ENCODE measurements at regions not wholly inside any gene's neighbourhood (a gene's known extent, or its start where the extent isn't known, plus 50 kb on each side); places are given as distances from the start of the nearest gene placed in this dataset.

DNA sequence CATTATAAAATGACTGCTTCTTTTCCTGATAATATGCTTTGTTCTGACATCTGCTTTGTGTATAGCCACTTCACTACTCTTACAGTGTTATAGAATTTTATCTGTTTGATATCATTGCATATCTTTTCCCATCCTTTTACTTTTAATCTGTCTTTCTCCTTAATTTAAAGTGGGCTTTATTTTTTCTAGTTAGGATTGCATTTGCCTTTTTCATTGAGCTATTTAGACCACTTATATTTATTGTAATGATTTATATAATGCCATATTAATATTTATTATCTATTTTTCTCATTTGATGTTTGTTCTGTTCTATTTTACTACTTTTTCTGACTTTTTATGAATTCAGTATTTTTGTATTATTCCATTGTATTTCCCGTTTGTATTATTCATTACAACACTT, 758.7 kb downstream of the TMEM182 start:
- H3K9ac ChIP-seq (ENCODE audit: low read depth, low read length), result no peak overlapping the region
- no peak overlapping the region for H3K27ac ChIP-seq (ENCODE audit: low read length)
- H3K9me3 ChIP-seq (ENCODE audit: insufficient read depth, low read depth, low read length), result peaks cover 6% of the 10 kb centered on the region; the same call in 1 of the 2 replicates
- no peaks in the 10 kb centered on the region for H3K36me3 ChIP-seq (ENCODE audit: insufficient read depth, low read depth, low read length)
- no peaks in the 10 kb centered on the region for H3K4me1 ChIP-seq (ENCODE audit: insufficient read depth, low read length)
- no peaks in the 10 kb centered on the region for H3K27me3 ChIP-seq (ENCODE audit: insufficient read depth, low read length)
- no peak overlapping the region for H3K4me3 ChIP-seq (ENCODE audit: low read length)

DNA sequence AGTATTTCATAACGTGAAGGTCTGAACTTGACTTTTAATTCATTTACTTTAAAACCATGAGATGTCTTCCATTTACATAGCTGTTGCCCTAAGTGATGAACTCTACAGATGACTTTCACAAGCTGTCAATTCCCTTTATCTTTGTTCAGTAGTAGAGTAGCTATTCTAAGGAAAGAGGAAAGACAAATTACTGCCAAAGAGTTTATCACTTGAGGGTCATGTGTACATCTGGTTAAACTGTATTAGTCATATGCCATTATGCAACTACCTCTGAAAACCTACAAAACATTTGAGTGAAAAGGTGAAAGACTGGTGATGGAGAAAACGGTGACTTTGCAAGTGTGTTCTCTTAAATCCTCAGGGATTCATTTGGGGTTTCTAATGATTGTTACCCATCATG, 763.9 kb downstream of the TMEM182 start:
- H3K27ac ChIP-seq (ENCODE audit: low read length), result no peak overlapping the region
- no peaks in the 10 kb centered on the region for H3K27me3 ChIP-seq (ENCODE audit: insufficient read depth, low read length)
- H3K4me1 ChIP-seq (ENCODE audit: insufficient read depth, low read length), result no peaks in the 10 kb centered on the region
- no peak overlapping the region for H3K4me3 ChIP-seq (ENCODE audit: low read length)
- no peaks in the 10 kb centered on the region for H3K9me3 ChIP-seq (ENCODE audit: insufficient read depth, low read depth, low read length)
- H3K36me3 ChIP-seq (ENCODE audit: insufficient read depth, low read depth, low read length), result no peaks in the 10 kb centered on the region
- H3K9ac ChIP-seq (ENCODE audit: low read depth, low read length), result no peak overlapping the region

DNA sequence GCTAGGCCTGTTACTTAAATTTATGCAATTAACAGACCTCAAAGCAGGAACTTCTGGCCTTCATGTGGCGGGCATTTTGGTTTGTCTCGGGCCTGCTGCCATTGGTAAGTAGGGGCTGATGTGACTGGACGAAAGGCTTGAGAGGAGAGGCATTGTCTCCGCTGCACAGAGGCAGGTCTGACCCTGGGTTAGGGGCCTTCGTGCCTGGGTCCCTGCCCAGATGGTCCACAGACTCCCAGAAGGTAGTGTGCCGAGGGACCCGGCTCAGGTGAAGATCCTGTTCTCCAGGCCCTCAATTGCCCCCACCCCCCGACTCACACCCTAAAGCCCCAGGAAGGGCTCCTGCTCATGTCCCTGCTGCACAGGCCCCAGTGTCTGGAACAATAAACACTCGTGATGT, 764.9 kb downstream of the TMEM182 start:
- Histone ChIP-seq H3K27me3 (ENCODE audit: insufficient read depth, low read length) (no peaks in the 10 kb centered on the region), H3K4me3 (ENCODE audit: low read length) (no peak overlapping the region), H3K9ac (ENCODE audit: low read depth, low read length) (no peak overlapping the region), H3K4me1 (ENCODE audit: insufficient read depth, low read length) (no peaks in the 10 kb centered on the region), H3K36me3 (ENCODE audit: insufficient read depth, low read depth, low read length) (no peaks in the 10 kb centered on the region), H3K9me3 (ENCODE audit: insufficient read depth, low read depth, low read length) (no peaks in the 10 kb centered on the region), H3K27ac (ENCODE audit: low read length) (no peak overlapping the region)

DNA sequence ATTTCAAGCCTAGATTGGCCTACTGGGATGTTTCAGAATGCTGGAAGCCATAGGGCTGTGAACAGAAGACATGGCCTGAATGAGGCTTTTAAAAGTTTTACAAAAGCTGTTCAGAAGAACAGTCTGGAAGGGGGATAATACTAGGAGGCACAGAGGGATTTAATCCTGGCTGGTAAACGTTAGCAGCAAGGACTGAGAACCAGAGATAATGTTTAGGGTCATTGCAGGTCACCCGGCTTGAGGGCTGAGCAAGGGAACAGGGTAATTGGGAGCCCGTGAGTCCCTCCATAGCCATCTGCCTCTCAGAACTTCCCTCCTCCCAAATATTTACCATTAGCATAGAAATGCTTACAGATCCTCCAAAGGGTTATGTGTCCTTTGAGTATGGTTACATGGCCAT, 765.4 kb downstream of the TMEM182 start:
- Histone ChIP-seq H3K36me3 (ENCODE audit: insufficient read depth, low read depth, low read length) (no peaks in the 10 kb centered on the region), H3K9me3 (ENCODE audit: insufficient read depth, low read depth, low read length) (no peaks in the 10 kb centered on the region), H3K4me1 (ENCODE audit: insufficient read depth, low read length) (no peaks in the 10 kb centered on the region), H3K4me3 (ENCODE audit: low read length) (no peak overlapping the region), H3K27ac (ENCODE audit: low read length) (no peak overlapping the region), H3K9ac (ENCODE audit: low read depth, low read length) (no peak overlapping the region), H3K27me3 (ENCODE audit: insufficient read depth, low read length) (no peaks in the 10 kb centered on the region)

DNA sequence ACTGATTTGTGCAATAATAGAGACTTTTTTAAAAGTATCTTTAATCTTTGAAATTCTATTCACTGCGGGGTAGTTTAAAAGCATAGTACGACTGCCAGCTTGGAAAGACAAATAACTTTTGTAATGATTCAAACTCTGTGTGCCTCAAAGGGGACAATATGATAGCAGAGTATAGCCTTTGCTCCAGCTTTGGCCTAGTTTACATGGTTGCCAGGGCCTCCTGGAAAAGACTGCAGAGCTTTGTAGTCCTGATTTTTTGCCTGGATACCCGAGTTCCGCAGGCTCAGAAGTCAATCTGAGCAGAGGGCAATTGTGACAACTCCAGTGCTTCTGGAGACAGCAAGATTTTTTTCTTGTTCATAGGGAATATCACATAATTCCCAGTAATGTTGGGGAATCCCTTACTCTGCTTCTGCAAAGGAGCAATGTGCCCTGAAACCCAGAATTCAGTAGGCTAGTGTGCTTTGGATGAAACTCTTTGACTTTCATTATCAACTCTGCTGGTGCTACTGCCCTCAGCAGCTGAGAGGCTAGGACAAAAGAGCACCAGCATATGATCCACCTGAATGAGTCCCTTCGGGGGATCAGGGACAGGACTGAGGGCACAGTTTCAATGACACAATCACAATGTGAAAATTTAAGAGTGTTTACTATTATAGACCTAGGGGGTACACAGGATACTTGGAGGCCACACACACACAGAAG, 768.1 kb downstream of the TMEM182 start:
- Histone ChIP-seq H3K4me1 (ENCODE audit: insufficient read depth, low read length) (no peaks in the 10 kb centered on the region), H3K36me3 (ENCODE audit: insufficient read depth, low read depth, low read length) (no peaks in the 10 kb centered on the region), H3K9ac (ENCODE audit: low read depth, low read length) (no peak overlapping the region), H3K4me3 (ENCODE audit: low read length) (no peak overlapping the region), H3K9me3 (ENCODE audit: insufficient read depth, low read depth, low read length) (no peaks in the 10 kb centered on the region), H3K27ac (ENCODE audit: low read length) (no peak overlapping the region), H3K27me3 (ENCODE audit: insufficient read depth, low read length) (no peaks in the 10 kb centered on the region)

DNA sequence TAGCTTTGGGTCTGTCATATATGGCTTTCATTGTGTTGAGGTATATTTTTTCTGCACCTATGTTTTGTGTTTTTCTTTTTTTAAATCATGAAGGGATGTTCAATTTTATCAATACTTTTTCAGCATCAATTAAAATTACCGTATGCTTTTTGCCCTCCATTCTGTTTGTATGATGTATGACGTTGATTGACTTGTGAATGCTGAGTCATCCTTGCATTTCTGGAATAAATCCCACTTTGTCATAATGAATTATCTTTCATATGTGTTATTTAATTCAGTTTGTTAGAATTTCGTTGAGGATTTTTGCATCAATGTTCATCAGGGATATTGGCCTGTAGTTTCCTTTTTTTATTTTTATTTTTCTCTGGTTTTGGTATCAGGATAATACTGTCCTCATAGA, 790.9 kb downstream of the TMEM182 start:
- H3K36me3 ChIP-seq (ENCODE audit: insufficient read depth, low read depth, low read length), result no peaks in the 10 kb centered on the region
- no peaks in the 10 kb centered on the region for H3K27me3 ChIP-seq (ENCODE audit: insufficient read depth, low read length)
- no peak overlapping the region for H3K9ac ChIP-seq (ENCODE audit: low read depth, low read length)
- no peak overlapping the region for H3K27ac ChIP-seq (ENCODE audit: low read length)
- H3K4me3 ChIP-seq (ENCODE audit: low read length), result no peak overlapping the region
- no peaks in the 10 kb centered on the region for H3K4me1 ChIP-seq (ENCODE audit: insufficient read depth, low read length)
- no peaks in the 10 kb centered on the region for H3K9me3 ChIP-seq (ENCODE audit: insufficient read depth, low read depth, low read length)

DNA sequence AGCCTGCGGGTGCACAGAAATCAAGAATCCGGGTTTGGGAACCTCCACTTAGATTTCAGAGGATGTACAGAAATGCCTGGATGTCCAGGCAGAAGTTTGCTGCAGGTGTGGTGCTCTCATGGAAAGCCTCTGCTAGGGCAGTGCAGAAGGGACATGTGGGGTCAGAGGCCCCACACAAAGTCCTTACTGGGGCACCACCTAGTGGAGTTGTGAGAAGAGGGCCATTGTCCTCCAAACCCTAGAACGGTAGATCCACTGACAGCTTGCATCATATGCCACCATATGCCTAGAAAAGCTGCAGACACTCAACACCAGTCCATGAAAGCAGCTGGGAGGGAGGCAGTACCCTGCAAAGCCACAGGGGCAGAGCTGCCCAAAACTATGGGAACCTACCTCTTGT, 833.0 kb downstream of the TMEM182 start:
- Histone ChIP-seq H3K4me1 (ENCODE audit: insufficient read depth, low read length) (no peaks in the 10 kb centered on the region), H3K27ac (ENCODE audit: low read length) (no peak overlapping the region), H3K4me3 (ENCODE audit: low read length) (no peak overlapping the region), H3K9me3 (ENCODE audit: insufficient read depth, low read depth, low read length) (peaks cover 28% of the 10 kb centered on the region), H3K27me3 (ENCODE audit: insufficient read depth, low read length) (no peaks in the 10 kb centered on the region), H3K36me3 (ENCODE audit: insufficient read depth, low read depth, low read length) (no peaks in the 10 kb centered on the region), H3K9ac (ENCODE audit: low read depth, low read length) (no peak overlapping the region)

DNA sequence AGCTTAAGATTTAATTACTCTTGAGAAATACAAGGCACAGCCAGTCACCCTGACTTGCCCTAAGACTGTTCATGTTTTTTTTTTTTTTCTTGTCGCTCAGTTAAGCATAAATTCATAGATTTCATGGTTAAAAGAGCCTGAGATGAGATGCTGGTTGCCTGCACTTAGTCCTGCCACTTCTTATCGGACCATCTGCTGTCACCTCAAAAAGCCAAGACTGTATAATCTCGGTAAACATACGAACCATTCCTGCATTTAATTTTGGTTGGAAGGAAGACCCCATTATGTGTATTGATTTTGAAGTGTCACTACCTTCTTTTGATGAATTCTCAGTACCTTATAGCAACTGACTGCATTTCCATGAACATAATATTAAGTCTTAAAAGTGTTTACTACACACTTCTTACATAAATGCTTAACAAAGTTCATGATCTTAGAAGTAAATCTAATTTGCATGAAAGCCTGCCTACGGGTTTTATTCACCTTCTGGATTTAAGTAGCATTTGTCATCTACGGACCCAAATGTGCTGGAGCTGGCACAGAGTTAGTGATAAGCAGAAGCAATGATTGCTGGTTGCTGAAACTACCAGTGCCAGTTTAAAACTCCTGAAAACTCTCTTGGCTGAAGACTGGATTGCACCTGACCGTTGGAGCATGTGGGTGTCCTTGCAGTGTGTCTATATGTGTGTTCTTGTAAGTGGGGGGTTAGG, 843.4 kb downstream of the TMEM182 start:
- Histone ChIP-seq H3K4me3 (ENCODE audit: low read length) (no peak overlapping the region), H3K4me1 (ENCODE audit: insufficient read depth, low read length) (no peaks in the 10 kb centered on the region), H3K36me3 (ENCODE audit: insufficient read depth, low read depth, low read length) (no peaks in the 10 kb centered on the region), H3K27me3 (ENCODE audit: insufficient read depth, low read length) (no peaks in the 10 kb centered on the region), H3K9ac (ENCODE audit: low read depth, low read length) (no peak overlapping the region), H3K27ac (ENCODE audit: low read length) (no peak overlapping the region), H3K9me3 (ENCODE audit: insufficient read depth, low read depth, low read length) (peaks cover 9% of the 10 kb centered on the region; the same call in 1 of the 2 replicates)

DNA sequence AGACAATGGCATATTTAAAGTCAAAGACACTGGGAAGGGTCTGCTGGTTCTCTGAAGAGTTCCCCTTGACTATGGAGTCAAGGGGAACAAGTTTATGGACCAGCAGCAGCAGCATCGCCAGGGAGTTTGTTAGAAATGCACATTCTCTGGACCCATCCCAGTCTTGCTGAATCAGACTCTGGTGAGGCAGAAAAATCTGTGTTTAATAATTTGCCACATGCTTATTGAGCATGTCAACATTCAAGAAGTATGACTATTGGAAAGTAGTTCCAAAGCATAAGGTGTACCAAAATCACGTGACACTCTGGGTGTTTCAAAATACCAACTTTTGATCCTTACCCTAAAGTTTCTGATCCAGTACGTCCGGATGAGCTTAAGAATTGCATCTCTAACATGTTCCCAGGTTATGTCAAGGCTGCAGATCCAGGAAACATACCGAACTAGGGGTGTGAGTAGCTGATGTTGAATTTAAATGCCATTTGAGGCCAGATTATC, 853.8 kb downstream of the TMEM182 start:
- H3K4me3 ChIP-seq (ENCODE audit: low read length), result no peak overlapping the region
- H3K9me3 ChIP-seq (ENCODE audit: insufficient read depth, low read depth, low read length), result peaks cover 7% of the 10 kb centered on the region; the same call in 1 of the 2 replicates
- H3K4me1 ChIP-seq (ENCODE audit: insufficient read depth, low read length), result no peaks in the 10 kb centered on the region
- no peak overlapping the region for H3K27ac ChIP-seq (ENCODE audit: low read length)
- no peaks in the 10 kb centered on the region for H3K36me3 ChIP-seq (ENCODE audit: insufficient read depth, low read depth, low read length)
- H3K27me3 ChIP-seq (ENCODE audit: insufficient read depth, low read length), result no peaks in the 10 kb centered on the region
- H3K9ac ChIP-seq (ENCODE audit: low read depth, low read length), result no peak overlapping the region

DNA sequence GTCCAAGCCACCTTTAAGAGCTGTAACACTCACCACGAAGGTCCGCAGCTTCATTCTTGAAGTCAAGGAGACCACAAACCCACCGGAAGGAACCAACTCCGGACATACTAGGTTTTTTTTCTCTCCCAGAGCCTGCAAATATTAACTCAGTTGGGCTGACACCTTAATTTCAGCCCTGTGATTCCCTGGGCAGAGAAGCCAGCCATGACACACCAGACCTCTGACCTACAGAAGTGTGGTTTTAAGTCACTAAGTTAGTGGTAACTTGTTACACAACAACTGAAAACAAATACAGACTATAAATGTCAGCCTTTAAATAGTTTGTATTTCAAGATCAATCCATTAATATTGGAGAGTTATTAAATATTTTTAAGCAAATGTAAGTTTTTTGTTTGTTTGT, 855.1 kb downstream of the TMEM182 start:
- Histone ChIP-seq H3K4me1 (ENCODE audit: insufficient read depth, low read length) (no peaks in the 10 kb centered on the region), H3K27me3 (ENCODE audit: insufficient read depth, low read length) (no peaks in the 10 kb centered on the region), H3K36me3 (ENCODE audit: insufficient read depth, low read depth, low read length) (no peaks in the 10 kb centered on the region), H3K27ac (ENCODE audit: low read length) (no peak overlapping the region), H3K9ac (ENCODE audit: low read depth, low read length) (no peak overlapping the region), H3K4me3 (ENCODE audit: low read length) (no peak overlapping the region), H3K9me3 (ENCODE audit: insufficient read depth, low read depth, low read length) (peaks cover 19% of the 10 kb centered on the region; the same call in 1 of the 2 replicates)

DNA sequence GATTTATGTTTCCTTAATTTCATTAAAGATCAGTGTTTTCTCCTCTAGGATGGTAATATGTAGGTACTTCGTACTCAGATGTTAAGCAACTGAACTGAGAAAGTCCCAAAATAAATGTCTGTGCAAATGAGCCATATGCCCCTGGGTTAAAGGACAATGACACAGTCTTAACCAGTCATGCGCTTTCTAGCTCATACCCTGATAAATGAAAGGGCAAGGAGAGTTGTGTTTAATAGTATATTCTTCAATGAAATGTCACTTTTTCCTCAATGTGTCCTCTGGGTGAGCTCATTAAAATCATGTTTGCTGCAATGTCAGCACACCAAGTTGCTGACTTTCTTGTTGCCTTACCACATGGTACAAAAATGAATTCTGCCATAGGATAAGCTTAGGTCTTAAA, 856.3 kb downstream of the TMEM182 start:
- Histone ChIP-seq H3K27ac (ENCODE audit: low read length) (no peak overlapping the region), H3K9ac (ENCODE audit: low read depth, low read length) (no peak overlapping the region), H3K36me3 (ENCODE audit: insufficient read depth, low read depth, low read length) (no peaks in the 10 kb centered on the region), H3K4me1 (ENCODE audit: insufficient read depth, low read length) (no peaks in the 10 kb centered on the region), H3K27me3 (ENCODE audit: insufficient read depth, low read length) (no peaks in the 10 kb centered on the region), H3K9me3 (ENCODE audit: insufficient read depth, low read depth, low read length) (peaks cover 21% of the 10 kb centered on the region; the same call in 1 of the 2 replicates), H3K4me3 (ENCODE audit: low read length) (no peak overlapping the region)

DNA sequence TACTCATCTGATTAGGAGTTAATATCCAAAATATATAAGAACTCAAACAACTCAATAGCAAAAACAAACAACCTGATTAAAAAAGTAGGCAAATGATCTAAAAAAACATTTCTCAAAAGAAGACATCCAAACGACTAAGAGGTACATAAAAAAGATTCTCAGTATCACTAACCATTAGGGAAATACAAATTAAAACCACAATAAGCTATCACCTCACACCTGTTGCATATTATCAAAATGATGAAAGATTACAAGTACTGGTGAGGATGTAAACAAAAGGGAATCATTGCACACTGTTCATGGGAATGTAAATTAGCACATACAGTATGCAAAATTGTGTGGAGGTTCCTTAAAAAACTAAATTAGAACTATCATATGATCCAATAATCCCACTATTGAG, 865.5 kb downstream of the TMEM182 start:
- Histone ChIP-seq H3K4me3 (ENCODE audit: low read length) (no peak overlapping the region), H3K9ac (ENCODE audit: low read depth, low read length) (no peak overlapping the region), H3K27ac (ENCODE audit: low read length) (no peak overlapping the region), H3K36me3 (ENCODE audit: insufficient read depth, low read depth, low read length) (no peaks in the 10 kb centered on the region), H3K9me3 (ENCODE audit: insufficient read depth, low read depth, low read length) (no peaks in the 10 kb centered on the region; the same call in 1 of the 2 replicates), H3K27me3 (ENCODE audit: insufficient read depth, low read length) (no peaks in the 10 kb centered on the region), H3K4me1 (ENCODE audit: insufficient read depth, low read length) (no peaks in the 10 kb centered on the region)
